Caco-2 (cell line): ENCODE measurements at regions not wholly inside any gene's neighbourhood (a gene's known extent, or its start where the extent isn't known, plus 50 kb on each side); places are given as distances from the start of the nearest gene placed in this dataset.

Experiments used
- BruUV-seq: library from RNA; stranded (reverse); fragments of 400-500 nt; replicated peaks from 2 replicates; lab custom pipeline; 2021; lab: Mats Ljungman, UMichigan
- CTCF ChIA-PET: fragments of 300-600 bp; sonication (Branson Sonifier 250); formaldehyde crosslinking; loops from one replicate; lab custom pipeline; 2022; ENCODE audit warnings: antibody characterized with exemption; lab: Charles Lee
- POLR2A ChIA-PET: fragments of 300-600 bp; sonication (Branson Sonifier 250); formaldehyde crosslinking; loops from one replicate; lab custom pipeline; 2022; ENCODE audit warnings: antibody characterized with exemption; lab: Charles Lee
- DNase-seq, 2 experiments: peaks; one replicate each; pipeline versions ENCODE4 v3.0.0 to v3.0.0-alpha.2; 2020 to 2022
- H3K27me3 ChIP-seq: replicated peaks from 2 replicates; pipeline ENCODE4 v1.6.0; 2011; ENCODE audit warnings: low read length; ENCODE audit not compliant: control insufficient read depth, insufficient read depth
- H3K36me3 ChIP-seq: 2 replicates; pipeline ENCODE4 v1.5.1; 2011; ENCODE audit warnings: low read length; ENCODE audit not compliant: control insufficient read depth, insufficient read depth
- H3K4me1 ChIP-seq: fragments of 250-450 bp; sonication (Bioruptor Pico); 2 replicates; pipeline ENCODE4 v1.5.1; 2020; ENCODE audit warnings: mild to moderate bottlenecking
- H3K4me3 ChIP-seq: 2 replicates; pipeline ENCODE4 v1.5.1; 2011; ENCODE audit warnings: low read depth, mild to moderate bottlenecking, control low read depth, low read length
- H3K9me3 ChIP-seq: fragments of 250-450 bp; sonication (Bioruptor Pico); 2 replicates; pipeline ENCODE4 v1.5.1; 2020; ENCODE audit warnings: mild to moderate bottlenecking, moderate library complexity
- H3K27ac Mint-ChIP-seq: one replicate; pipeline ENCODE4 v1.8.0; 2022; ENCODE audit warnings: mixed read lengths; ENCODE audit not compliant: unreplicated experiment
- H3K27me3 Mint-ChIP-seq: one replicate; pipeline ENCODE4 v1.8.0; 2022; ENCODE audit warnings: mixed read lengths; ENCODE audit not compliant: insufficient read depth, unreplicated experiment
- H3K36me3 Mint-ChIP-seq: one replicate; pipeline ENCODE4 v1.8.0; 2022; ENCODE audit warnings: mild to moderate bottlenecking, mixed read lengths; ENCODE audit not compliant: insufficient read depth, unreplicated experiment
- H3K4me1 Mint-ChIP-seq: one replicate; pipeline ENCODE4 v1.8.0; 2022; ENCODE audit warnings: low read depth, mixed read lengths; ENCODE audit not compliant: unreplicated experiment
- H3K4me3 Mint-ChIP-seq: one replicate; pipeline ENCODE4 v1.8.0; 2022; ENCODE audit warnings: mild to moderate bottlenecking, moderate library complexity, mixed read lengths; ENCODE audit not compliant: unreplicated experiment
- H3K9me3 Mint-ChIP-seq: one replicate; pipeline ENCODE4 v1.8.0; 2022; ENCODE audit warnings: mixed read lengths; ENCODE audit not compliant: unreplicated experiment
- intact Hi-C: fragments of 100-400 bp; cut with micrococcal nuclease; formaldehyde crosslinking; loops from one replicate; pipeline ENCODE4 v1.10.0; 2022; ENCODE audit not compliant: unreplicated experiment
- TF ChIP-seq, protein P1 (sequence below), 2 experiments: fragments of 200-600 bp in 1 of 2; IDR thresholded peaks; 1 replicate in 1 of 2; 2 replicates in 1 of 2; pipeline versions ENCODE4 v1.5.1 to v1.8.0; 2011 to 2022; ENCODE audit warnings: antibody characterized with exemption in 1 of 2, control low read depth in 1 of 2, inconsistent platforms in 1 of 2, low read depth in 1 of 2, low read length in 1 of 2, mild to moderate bottlenecking in 1 of 2, moderate library complexity in 1 of 2; ENCODE audit not compliant: insufficient read depth in 1 of 2, severe bottlenecking in 1 of 2, unreplicated experiment in 1 of 2

DNA sequence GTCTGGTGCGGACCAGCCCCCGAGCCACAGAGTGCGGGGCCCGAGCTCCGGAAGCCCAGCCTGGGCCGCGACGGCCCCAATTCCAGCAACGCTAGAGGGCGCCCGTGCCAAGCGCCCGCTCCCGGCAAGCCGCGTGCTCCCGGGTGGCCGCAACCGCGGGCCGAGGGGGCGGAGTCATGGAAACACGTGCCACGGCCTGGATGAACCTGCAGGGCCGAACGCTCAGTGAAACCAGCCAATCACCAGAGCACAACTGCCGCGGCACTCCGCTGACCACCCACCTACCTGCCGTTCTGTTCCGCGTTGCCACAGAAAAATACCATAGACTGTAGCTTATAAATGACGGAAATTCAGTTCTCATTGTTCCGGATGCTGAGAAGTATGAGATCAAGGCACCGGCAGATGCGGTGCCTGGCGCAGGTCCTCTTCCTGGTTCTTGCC is 85.7 kb upstream of the FOXC1 start:
- no peaks in the 10 kb centered on the region for H3K4me1 ChIP-seq
- ChIA-PET POLR2A (interaction anchor here (0.6 kb wide), 1 partner anchor 88 kb away, joined by 3 read pairs; no protein-coding TSS in a partner anchor), CTCF (interaction anchor here (0.6 to 1.5 kb wide), 11 partner anchors 10 to 1112 kb away, joined by 3 to 13 read pairs (median 3); no protein-coding TSS in a partner anchor)
- Mint-ChIP-seq H3K4me1 (no peaks in the 10 kb centered on the region), H3K36me3 (no peaks in the 10 kb centered on the region), H3K9me3 (no peaks in the 10 kb centered on the region), H3K27me3 (peaks cover 20% of the 10 kb centered on the region), H3K27ac (peak overlapping the region; percentile 95), H3K4me3 (peak overlapping the region; percentile 83)
- TF ChIP-seq, protein P1, sequence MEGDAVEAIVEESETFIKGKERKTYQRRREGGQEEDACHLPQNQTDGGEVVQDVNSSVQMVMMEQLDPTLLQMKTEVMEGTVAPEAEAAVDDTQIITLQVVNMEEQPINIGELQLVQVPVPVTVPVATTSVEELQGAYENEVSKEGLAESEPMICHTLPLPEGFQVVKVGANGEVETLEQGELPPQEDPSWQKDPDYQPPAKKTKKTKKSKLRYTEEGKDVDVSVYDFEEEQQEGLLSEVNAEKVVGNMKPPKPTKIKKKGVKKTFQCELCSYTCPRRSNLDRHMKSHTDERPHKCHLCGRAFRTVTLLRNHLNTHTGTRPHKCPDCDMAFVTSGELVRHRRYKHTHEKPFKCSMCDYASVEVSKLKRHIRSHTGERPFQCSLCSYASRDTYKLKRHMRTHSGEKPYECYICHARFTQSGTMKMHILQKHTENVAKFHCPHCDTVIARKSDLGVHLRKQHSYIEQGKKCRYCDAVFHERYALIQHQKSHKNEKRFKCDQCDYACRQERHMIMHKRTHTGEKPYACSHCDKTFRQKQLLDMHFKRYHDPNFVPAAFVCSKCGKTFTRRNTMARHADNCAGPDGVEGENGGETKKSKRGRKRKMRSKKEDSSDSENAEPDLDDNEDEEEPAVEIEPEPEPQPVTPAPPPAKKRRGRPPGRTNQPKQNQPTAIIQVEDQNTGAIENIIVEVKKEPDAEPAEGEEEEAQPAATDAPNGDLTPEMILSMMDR (IDR thresholded peaks at IDR 0.05; ENCODE audit: insufficient read depth in 1 of 2, low read depth in 1 of 2, low read length in 1 of 2, severe bottlenecking in 1 of 2, unreplicated experiment in 1 of 2): peak; percentile 86 to 87
- peak overlapping the region; percentile 37 for H3K4me3 ChIP-seq
- H3K27me3 ChIP-seq: no peaks in the 10 kb centered on the region
- peak; percentile 92 to 95 for DNase-seq
- no peaks in the 10 kb centered on the region for H3K36me3 ChIP-seq
- intact Hi-C loops: loop anchor here (1.0 to 5.0 kb wide), 2 partner anchors 28 to 73 kb away; no protein-coding TSS in a partner anchor
- no peaks in the 10 kb centered on the region for H3K9me3 ChIP-seq
- BruUV-seq: no TSS peak

DNA sequence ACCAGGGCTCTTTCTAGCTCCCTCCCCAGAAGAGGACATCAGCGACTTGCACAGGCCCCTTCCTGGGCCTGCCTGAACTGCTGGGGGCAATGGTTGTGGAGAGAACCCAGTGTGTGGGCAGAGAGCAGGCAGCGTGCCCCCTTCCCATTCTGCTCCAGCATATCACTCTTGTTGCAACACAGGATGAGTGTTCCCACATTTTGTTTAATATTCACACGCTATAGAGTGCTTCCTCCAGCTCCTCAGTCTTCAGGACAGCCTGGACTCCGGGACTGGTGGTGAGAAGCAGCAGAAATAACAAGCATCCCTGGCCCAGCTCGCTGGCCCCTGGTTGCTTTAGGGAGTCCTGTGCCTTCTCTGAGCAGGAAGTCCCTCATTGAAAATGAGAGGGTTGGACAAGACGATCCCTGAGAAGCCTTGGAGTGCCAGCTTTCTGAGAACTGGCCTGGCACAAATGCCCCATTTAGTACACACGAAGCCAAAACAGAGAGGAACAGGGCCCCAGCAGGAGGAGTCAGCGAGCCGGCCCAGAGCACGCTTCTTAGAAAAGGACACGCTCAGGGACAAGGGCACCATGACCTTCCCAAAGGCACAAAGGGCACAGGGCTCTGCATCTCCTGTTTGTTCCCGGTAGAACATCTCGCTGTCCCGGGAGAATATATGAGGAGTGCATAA is 84.2 kb upstream of the FOXC1 start:
- Histone ChIP-seq H3K27me3 (no peaks in the 10 kb centered on the region), H3K4me3 (no peak overlapping the region), H3K36me3 (no peaks in the 10 kb centered on the region), H3K9me3 (no peaks in the 10 kb centered on the region), H3K4me1 (no peaks in the 10 kb centered on the region)
- Mint-ChIP-seq H3K27me3 (peaks cover 15% of the 10 kb centered on the region), H3K36me3 (no peaks in the 10 kb centered on the region), H3K9me3 (no peaks in the 10 kb centered on the region), H3K27ac (no peak overlapping the region), H3K4me3 (no peak overlapping the region), H3K4me1 (no peaks in the 10 kb centered on the region)
- BruUV-seq: no TSS peak
- TF ChIP-seq, protein P1 (IDR thresholded peaks at IDR 0.05; ENCODE audit: insufficient read depth in 1 of 2, low read depth in 1 of 2, low read length in 1 of 2, severe bottlenecking in 1 of 2, unreplicated experiment in 1 of 2): no peak
- intact Hi-C loops: no loop called here
- CTCF ChIA-PET: no interaction called here
- POLR2A ChIA-PET: no interaction called here
- DNase-seq: no peak

DNA sequence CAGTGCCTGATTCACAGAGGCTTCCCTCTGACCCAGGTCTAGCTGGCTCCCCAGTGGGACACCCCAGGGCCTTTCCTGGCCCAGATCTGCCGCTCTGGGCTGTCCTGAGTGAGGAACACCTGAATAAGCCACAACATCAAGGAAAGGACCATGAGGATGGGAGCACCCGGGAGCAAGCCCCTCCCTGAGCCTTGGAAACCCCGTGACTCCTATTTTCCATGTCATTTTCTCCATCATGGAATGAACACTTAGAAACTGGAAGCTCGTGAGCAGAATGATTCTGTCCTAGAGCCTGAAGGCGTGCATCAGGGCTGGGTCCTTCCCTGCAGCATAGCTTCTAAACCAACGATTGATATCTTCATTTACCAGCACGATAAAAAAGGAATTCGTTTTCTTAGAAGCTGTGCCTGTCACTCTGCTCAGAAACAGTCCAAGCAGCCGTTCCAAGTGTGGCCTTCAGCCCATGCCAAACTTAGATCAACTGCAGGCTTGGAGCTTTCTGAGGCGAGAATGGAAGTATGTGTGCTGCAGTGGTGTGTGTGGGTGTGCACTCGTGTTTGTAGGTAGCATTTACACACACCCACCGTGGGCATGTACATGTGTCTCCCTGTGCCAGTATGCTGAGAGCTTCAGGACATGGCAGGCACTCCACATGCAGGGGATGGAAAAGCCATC is 83.2 kb upstream of the FOXC1 start:
- intact Hi-C loops: no loop called here
- Mint-ChIP-seq H3K27me3 (peaks cover 12% of the 10 kb centered on the region), H3K9me3 (no peaks in the 10 kb centered on the region), H3K36me3 (no peaks in the 10 kb centered on the region), H3K4me3 (no peak overlapping the region), H3K27ac (no peak overlapping the region), H3K4me1 (no peaks in the 10 kb centered on the region)
- Histone ChIP-seq H3K9me3 (no peaks in the 10 kb centered on the region), H3K4me3 (no peak overlapping the region), H3K27me3 (no peaks in the 10 kb centered on the region), H3K4me1 (no peaks in the 10 kb centered on the region), H3K36me3 (no peaks in the 10 kb centered on the region)
- CTCF ChIA-PET: no interaction called here
- no peak for DNase-seq
- no TSS peak for BruUV-seq
- POLR2A ChIA-PET: no interaction called here
- TF ChIP-seq, protein P1 (IDR thresholded peaks at IDR 0.05; ENCODE audit: insufficient read depth in 1 of 2, low read depth in 1 of 2, low read length in 1 of 2, severe bottlenecking in 1 of 2, unreplicated experiment in 1 of 2): no peak
